B cell (primary cell): ENCODE measurements at regions not wholly inside any gene's neighbourhood (a gene's known extent, or its start where the extent isn't known, plus 50 kb on each side); places are given as distances from the start of the nearest gene placed in this dataset.

ENCODE experiments used
- EZH2 ChIP-seq: IDR thresholded peaks from 2 replicates; pipeline ENCODE4 v1.6.1; 2012; ENCODE audit warnings: borderline replicate concordance, low read depth, mild to moderate bottlenecking, moderate library complexity, low read length; ENCODE audit not compliant: insufficient read depth, poor library complexity, severe bottlenecking
- TF ChIP-seq, protein P1 (sequence below): fragments of 200-600 bp; IDR thresholded peaks from one replicate; pipeline ENCODE4 v1.8.0; 2022; ENCODE audit warnings: antibody characterized with exemption, mild to moderate bottlenecking

DNA sequence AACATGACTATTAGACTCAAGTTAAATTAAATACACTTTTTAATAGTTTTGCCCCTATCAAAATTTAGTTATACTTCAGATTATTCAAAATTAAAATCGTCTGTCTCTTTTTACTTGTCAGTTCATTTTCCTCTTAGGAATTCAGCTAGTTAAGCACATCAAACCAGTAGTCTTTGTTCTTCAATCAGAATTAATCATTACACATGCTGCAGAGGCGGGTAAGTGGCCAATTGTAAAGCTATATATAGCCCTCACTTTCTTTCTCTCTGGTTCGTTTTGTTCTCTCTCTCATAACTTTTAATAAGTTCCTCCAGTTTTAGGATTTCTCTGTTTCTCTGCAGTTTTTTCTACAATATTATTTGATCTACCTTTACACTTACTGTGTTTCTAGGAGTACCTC lies 359.1 kb upstream of the PABPC4L start:
- TF ChIP-seq, protein P1, sequence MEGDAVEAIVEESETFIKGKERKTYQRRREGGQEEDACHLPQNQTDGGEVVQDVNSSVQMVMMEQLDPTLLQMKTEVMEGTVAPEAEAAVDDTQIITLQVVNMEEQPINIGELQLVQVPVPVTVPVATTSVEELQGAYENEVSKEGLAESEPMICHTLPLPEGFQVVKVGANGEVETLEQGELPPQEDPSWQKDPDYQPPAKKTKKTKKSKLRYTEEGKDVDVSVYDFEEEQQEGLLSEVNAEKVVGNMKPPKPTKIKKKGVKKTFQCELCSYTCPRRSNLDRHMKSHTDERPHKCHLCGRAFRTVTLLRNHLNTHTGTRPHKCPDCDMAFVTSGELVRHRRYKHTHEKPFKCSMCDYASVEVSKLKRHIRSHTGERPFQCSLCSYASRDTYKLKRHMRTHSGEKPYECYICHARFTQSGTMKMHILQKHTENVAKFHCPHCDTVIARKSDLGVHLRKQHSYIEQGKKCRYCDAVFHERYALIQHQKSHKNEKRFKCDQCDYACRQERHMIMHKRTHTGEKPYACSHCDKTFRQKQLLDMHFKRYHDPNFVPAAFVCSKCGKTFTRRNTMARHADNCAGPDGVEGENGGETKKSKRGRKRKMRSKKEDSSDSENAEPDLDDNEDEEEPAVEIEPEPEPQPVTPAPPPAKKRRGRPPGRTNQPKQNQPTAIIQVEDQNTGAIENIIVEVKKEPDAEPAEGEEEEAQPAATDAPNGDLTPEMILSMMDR = no peak
- no peak for TF ChIP-seq EZH2
